ENCODE measurements at regions not wholly inside any gene's neighbourhood (a gene's known extent, or its start where the extent isn't known, plus 50 kb on each side); places are given as distances from the start of the nearest gene placed in this dataset.

DNA sequence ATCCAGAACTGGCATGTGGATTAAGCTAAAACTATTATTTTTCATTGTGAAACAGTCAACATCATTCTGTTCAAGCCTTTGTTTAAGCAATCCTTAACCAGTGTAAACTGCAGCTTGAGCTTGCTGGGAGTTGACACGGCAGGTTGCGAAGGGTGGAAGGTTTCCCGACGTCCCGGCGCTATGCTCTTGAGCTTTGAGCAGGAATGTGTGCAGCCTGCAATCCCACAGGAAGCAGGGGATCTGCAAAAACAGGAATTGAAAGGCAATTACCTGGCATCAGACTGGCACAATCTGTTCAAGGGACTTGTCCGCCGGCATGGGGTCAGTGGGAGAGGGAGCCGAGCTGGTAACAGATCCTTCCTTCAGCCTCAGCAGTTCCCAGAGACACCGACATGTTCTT is 586.7 kb upstream of the SGCG start:
- DNase-seq, result no peak

DNA sequence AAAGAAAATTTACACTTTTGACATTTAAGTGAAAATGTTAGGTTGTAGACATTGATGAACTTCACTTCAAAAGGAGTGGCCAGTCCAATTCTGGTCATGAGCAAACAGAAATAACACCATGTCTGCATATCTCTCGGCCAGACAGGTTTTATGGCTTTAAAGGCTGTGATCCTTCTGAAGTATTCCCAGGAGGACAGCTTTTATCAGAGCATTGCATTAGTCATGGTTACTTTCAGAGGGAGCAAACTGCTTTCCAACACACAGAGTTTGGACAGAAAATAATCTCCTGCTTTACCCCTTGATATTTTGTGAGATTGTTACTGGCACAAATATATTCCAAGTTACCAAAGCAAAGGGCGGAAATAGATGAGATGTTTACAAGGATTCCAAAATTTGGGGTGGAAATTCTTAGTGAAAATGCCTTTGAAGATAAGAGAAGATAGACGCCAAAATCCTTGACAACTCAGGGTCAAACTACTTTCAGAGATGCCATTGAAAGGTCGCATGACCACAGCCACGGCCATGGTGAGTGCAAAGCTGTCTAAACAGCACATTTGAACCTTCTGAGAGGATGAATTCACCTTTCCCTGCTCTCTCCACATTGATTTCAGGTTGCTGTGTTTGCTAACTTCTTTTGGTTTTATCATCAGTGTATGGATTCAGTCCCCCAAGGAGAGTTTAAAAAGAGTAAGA is 584.5 kb upstream of the SGCG start:
- DNase-seq, result peak; percentile 37

DNA sequence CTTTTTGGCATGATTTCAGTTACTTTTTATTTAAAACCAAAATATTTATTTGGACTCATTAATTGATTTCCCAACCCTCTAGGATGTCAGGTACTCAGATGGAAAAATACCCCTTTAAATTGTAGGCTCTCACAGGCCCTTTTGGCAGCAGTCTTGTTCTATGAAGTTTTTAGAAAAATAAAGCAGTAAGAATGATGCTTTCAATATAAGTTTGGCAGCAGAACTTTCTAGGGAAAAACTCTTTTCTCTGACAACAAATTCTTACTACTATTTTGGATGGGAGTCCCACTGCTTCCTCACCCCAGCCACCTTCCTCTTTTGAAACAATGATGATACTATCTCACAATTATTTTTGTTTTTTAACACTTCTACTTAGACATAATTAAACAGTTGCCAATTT is 581.6 kb upstream of the SGCG start:
- DNase-seq, result no peak

GRCh38 chr13:22618002-22618401 is 562.8 kb upstream of the SGCG start:
- DNase-seq, result no peak

DNA sequence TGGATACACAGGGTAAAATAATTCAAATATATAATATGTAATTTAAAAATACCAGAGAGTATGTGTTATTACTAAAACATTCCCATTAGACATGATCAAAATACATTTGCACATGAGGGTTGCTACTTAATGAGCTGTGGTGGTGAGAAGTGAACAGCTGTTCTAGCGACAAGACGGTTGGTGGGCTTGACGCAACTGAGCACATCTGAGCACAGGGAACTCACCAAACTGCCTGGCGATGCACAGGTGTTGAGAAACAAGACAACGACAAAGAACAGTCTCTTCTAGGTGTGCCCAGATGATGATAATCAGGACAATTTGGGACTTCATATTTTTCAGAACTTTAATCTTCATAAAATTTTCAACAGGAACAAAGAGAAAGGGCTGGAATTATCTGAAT is 555.1 kb upstream of the SGCG start:
- no peak for DNase-seq

GRCh38 chr13:22629374-22629773 is 551.4 kb upstream of the SGCG start:
- DNase-seq, result no peak

DNA sequence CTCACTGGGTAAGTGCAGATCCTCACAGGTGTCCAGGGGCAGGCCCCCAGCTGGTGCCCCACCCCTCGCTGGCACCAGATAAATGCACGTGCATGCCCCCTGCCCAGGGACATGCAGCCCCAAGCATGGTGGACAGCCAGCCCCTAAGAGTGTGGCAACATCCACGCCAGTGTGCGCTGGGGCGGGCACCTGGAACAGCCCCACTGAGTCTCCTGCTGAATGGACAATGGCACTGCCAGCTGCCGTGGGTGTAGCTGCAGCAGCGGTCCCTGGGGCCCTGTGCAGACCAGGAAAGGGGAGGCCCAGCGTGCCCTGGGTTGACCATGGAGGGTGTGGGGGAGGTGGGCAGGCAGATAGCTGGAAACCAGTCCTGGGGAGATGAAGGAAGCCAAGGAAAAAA is 538.7 kb upstream of the SGCG start:
- no peak for DNase-seq

GRCh38 chr13:22644941-22645340 is 535.8 kb upstream of the SGCG start:
- no peak for DNase-seq

- DNase-seq, result peak; percentile 5
Measured at GRCh38 chr13:22647156-22647850, 533.5 kb upstream of the SGCG start.

DNA sequence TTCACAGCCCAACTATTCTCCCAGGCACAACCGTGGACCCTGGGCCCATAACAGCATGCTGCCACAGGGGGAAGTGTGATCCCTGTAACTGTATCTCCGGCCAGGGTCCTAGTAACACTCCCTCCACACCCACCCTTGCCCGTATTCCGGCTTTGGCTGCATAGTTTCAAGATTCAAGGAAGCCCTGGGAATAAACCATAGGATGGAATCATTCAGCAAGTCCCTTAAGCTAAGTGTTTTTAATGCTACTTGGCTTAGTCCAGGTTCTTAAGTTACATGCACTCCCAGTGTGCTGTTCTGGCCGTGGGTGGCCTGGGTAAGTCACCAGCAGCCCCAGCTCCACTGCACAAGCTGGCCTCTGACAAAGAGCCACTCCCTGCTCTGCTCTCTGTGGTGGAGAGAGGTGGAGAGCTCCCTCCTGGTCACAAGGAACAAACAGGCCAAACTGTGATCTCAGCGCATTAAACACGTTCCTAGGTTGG is 532.4 kb upstream of the SGCG start:
- peak; percentile 5 for DNase-seq

- no peak for DNase-seq
Measured at GRCh38 chr13:22652796-22653195, 528.0 kb upstream of the SGCG start.

- no peak for DNase-seq
Measured at GRCh38 chr13:22653866-22654265, 526.9 kb upstream of the SGCG start.

DNA sequence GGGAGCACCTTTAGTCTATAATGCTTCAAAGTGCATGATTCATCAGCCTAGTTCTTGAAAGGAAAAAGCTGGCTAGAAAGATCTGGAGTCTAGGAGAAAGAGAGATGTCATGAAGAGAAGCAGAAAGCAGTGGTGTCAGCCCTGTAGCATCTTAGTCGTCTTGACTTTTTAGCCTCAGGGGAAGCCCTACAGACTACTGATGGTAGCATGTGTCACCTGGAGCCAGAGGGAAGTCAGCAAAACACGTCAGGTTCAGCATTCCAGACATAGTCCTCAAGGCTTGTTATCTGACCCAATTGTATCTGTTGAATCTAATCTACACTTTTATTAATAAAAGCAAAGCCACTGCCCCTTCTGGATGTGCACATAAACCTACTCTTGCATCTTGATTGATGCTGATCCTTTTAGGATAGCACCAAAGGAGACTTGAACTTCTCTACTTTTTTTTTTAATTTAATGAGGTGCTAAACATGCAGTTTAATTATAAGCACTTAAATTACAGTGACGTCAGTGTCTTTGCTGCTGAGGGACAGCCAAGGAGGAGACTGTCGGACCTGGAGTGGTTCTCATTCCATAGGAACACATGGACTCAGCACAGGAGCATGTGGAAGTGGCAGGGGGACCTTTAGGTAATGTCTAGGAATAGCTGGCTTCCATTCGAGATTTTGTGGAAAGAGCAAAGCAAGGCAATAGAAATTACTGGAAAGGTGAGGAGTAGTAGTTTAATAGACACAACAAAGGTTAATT is 525.5 kb upstream of the SGCG start:
- DNase-seq, result no peak

DNA sequence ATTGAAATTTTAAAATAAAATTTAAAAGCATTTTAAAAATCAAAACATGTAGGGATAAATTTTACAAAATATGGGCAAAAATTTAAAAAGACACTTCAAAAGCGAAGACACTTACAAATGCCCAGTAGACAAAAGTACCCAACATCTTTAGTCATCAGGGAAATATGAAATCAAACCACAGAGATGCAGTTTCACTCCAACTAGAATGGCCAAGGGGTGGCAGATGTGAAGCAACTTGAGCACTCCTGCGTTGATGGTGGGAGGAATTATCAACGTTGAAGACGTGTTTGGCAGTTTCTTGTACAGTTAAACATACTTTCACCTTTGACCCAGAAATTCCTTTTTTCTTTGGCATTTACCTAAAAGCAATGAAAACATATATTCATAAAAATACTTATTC is 518.0 kb upstream of the SGCG start:
- DNase-seq, result no peak

DNA sequence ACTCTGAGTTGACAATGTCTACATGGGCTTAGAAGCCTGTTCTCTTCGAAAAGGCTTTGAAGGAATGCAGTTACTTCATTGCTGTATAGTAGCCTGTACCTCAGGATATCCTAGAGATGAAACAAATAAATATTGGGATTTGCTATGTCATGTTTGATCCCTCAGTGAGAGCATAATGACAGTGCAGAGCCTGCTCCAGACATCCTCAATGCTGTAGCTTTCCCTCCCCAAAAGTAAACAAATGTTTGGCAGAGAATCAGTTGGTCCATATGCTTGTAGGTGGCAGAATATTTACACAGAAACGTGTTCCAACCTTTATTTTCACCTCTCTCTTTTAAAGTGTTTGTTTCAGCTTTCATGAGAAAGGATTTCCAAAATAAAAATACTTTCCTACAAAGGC is 515.3 kb upstream of the SGCG start:
- DNase-seq, result no peak

DNA sequence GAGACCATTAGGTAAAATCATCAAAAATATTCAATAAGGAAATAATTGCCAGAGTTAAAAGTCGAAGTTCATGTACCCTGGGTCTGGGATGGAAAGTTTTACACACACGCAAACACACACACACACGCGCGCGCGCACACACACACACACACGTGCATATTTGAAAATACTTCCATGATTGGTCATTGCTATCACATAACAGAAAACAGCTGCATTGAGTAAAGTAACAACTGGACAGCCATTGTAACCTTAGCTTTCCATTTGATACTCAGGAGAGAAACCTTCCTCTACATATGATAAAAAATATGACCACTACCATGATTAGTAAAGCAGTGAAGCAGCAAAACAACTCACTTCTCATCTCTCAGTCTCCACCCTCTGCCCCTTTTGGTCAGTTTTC is 490.0 kb upstream of the SGCG start:
- no peak for DNase-seq

- DNase-seq, result no peak
Measured at GRCh38 chr13:22693691-22694090, 487.1 kb upstream of the SGCG start.

DNA sequence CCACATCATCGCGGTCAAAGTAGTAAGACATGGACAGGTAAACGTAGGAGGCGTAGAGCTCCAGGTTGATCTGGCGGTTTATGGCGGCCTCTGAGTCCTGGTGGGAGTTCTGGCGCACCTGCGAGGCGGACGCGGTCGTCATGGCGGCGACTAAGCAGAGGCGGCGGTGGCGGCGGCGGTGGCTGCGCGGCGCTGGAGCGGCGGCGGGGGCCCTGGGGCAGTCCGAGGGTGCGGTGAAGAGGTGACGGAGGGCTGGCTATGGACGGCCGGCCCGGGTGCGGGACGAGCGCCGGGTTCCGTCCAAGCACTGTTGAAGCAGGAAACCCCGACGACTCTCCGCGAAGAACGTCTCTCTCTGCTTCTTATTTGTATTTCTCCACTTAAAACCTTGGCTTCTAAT is 484.3 kb upstream of the SGCG start:
- DNase-seq, result no peak

- DNase-seq, result no peak
Measured at GRCh38 chr13:22698467-22698866, 482.3 kb upstream of the SGCG start.

DNA sequence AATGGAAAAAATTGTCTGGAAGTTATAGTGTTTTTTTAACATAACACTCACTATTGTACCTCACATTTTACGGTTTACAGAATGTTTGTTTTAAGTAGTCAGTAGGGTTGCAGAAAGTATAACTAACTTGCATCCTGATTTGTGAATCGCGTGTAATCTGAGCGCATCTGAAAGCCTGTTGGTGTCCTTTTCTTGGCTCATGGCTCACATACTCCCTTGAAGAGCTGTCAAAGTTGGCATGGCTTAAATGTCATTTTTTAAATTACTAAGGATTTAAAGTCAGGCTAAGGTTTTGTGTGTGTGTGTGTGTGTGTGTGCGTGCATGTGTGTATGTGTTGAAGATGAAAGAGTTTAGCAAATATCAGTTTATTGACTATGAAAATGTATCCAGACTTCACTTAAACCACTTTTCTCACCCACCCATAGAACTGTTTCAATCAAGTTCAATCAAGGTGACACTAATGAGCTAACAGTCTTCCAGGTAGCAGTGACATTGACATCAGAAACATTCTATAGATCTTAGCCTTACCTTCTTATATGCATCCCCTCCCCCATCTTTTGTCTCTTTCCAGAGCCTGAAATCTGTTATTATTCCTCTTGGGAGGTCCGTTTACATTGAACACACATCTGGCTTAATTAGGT is 480.4 kb upstream of the SGCG start:
- no peak for DNase-seq

DNA sequence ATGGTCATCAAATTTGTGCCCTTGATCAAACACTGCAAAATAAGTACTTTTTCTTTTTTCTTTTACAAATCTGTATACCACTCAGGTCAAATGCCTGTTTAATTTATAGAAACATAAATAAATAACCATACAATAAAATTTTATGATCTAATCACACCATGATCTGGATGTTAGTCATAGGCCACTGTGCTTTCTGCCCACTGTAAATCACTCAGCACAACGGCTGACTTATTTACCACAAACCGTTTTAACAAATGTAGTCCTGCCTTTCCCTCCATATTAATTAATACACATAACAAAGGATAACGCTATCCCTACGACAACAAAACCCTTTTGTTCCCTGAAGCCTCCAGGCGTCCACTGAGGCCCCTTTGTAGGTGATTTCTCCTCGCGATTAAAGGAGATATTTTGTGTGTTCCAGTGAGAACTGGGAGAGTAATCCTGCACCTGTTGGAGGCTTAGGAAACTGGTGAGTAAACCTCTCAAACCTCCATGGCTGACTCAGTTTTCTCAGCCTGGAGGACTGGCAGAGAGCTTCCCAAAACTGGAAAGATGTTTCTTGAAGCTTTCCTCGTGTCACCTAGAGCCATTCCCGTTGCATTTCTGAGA is 477.1 kb upstream of the SGCG start:
- no peak for DNase-seq

GRCh38 chr13:22707946-22708345 is 472.8 kb upstream of the SGCG start:
- DNase-seq, result no peak

GRCh38 chr13:22717036-22717435 is 463.7 kb upstream of the SGCG start:
- DNase-seq, result no peak
